H1 (cell line): ENCODE measurements at regions not wholly inside any gene's neighbourhood (a gene's known extent, or its start where the extent isn't known, plus 50 kb on each side); places are given as distances from the start of the nearest gene placed in this dataset.

Experiments used
- CTCF ChIA-PET: fragments of 300-600 bp; sonication (Branson Sonifier 250); formaldehyde crosslinking; loops from one replicate; lab custom pipeline; 2021; ENCODE audit not compliant: partially characterized antibody; lab: Charles Lee
- POLR2A ChIA-PET: fragments of 300-600 bp; sonication (Branson Sonifier 250); formaldehyde crosslinking; loops from one replicate; lab custom pipeline; 2021; ENCODE audit warnings: inconsistent platforms; ENCODE audit not compliant: partially characterized antibody; lab: Charles Lee
- DNase-seq, 2 experiments: peaks; one replicate each; pipeline versions ENCODE4 v3.0.0 to v3.0.0-alpha.2; 2010 to 2022; ENCODE audit warnings: low spot score in 2 of 2, low read depth in 1 of 2, mixed read lengths in 1 of 2
- FAIRE-seq: peaks from 2 replicates; lab custom pipeline; 2011; peaks lifted over from hg19 to GRCh38; lab: Jason Lieb, UNC
- H2AFZ ChIP-seq: 2 replicates; pipeline ENCODE4 v1.8.1; 2012; ENCODE audit warnings: low read length, inconsistent platforms
- H2AK5ac ChIP-seq: 2 replicates; pipeline ENCODE4 v1.6.1; 2013; ENCODE audit warnings: low read depth, low read length
- H2BK120ac ChIP-seq: replicated peaks from 2 replicates; pipeline ENCODE3; 2013; ENCODE audit warnings: low read depth, low read length, inconsistent platforms
- H2BK12ac ChIP-seq: 2 replicates; pipeline ENCODE4 v1.6.1; 2013; ENCODE audit warnings: low read depth, low read length
- H2BK15ac ChIP-seq: 2 replicates; pipeline ENCODE4 v1.6.1; 2013; ENCODE audit warnings: low read length
- H2BK20ac ChIP-seq: 2 replicates; pipeline ENCODE4 v1.6.1; 2013; ENCODE audit warnings: low read length
- H2BK5ac ChIP-seq: 2 replicates; pipeline ENCODE4 v1.6.1; 2013; ENCODE audit warnings: low read depth, low read length
- H3K14ac ChIP-seq: 2 replicates; pipeline ENCODE4 v1.6.1; 2013; ENCODE audit warnings: inconsistent platforms; ENCODE audit not compliant: insufficient read length
- H3K18ac ChIP-seq: 2 replicates; pipeline ENCODE4 v1.6.1; 2013; ENCODE audit warnings: low read length; ENCODE audit errors: extremely low read depth
- H3K23ac ChIP-seq: 2 replicates; pipeline ENCODE4 v1.6.1; 2013; ENCODE audit warnings: inconsistent platforms; ENCODE audit not compliant: insufficient read length
- H3K23me2 ChIP-seq: 2 replicates; pipeline ENCODE4 v1.6.1; 2013; ENCODE audit warnings: low read depth, low read length
- H3K27ac ChIP-seq: 2 replicates; pipeline ENCODE4 v1.6.1; 2011; ENCODE audit warnings: low read depth, low read length, inconsistent platforms
- H3K27me3 ChIP-seq, 4 experiments: replicated peaks in 1 of 4; 1 replicate in 1 of 4; 2 replicates in 3 of 4; pipeline versions ENCODE4 v1.6.1 to v1.8.1; 2011 to 2013; ENCODE audit warnings: low read length in 3 of 4, mild to moderate bottlenecking in 3 of 4, inconsistent platforms in 2 of 4, mixed read lengths in 2 of 4, moderate library complexity in 1 of 4; ENCODE audit not compliant: control insufficient read depth in 3 of 4, insufficient read depth in 3 of 4; ENCODE audit errors: extremely low read depth in 1 of 4
- H3K36me3 ChIP-seq, 4 experiments: 2 replicates each; pipeline versions ENCODE4 v1.6.1 to v1.8.1; 2011 to 2013; ENCODE audit warnings: mild to moderate bottlenecking in 4 of 4, low read length in 3 of 4, moderate library complexity in 2 of 4, control low read depth in 1 of 4, inconsistent platforms in 1 of 4; ENCODE audit not compliant: insufficient read depth in 4 of 4, control insufficient read depth in 2 of 4
- H3K4ac ChIP-seq: replicated peaks from 2 replicates; pipeline ENCODE3; 2013; ENCODE audit warnings: low read length, low read depth, mixed read lengths, inconsistent platforms; ENCODE audit not compliant: insufficient read length
- H3K4me1 ChIP-seq, 4 experiments: replicated peaks in 1 of 4; 1 replicate in 1 of 4; 2 replicates in 3 of 4; pipeline versions ENCODE4 v1.6.1 to v1.8.1; 2011 to 2013; ENCODE audit warnings: low read length in 3 of 4, inconsistent platforms in 2 of 4, mixed read lengths in 1 of 4; ENCODE audit not compliant: insufficient read depth in 4 of 4, control insufficient read depth in 3 of 4
- H3K4me2 ChIP-seq, 2 experiments: 2 replicates each; pipeline versions ENCODE4 v1.6.1 to v1.8.1; 2011 to 2013; ENCODE audit warnings: low read depth in 2 of 2, low read length in 2 of 2, control low read depth in 1 of 2, inconsistent platforms in 1 of 2, mild to moderate bottlenecking in 1 of 2; ENCODE audit not compliant: insufficient read depth in 1 of 2
- H3K4me3 ChIP-seq, 4 experiments: fragments of 200-600, 300-600 bp in 1 of 4; sonication (generic), shearing (Covaris generic), sonication (Bioruptor Twin) in 1 of 4; 2 replicates each; pipeline versions ENCODE4 v1.5.1 to v1.8.1; 2011 to 2016; ENCODE audit warnings: low read length in 4 of 4, low read depth in 3 of 4, control low read depth in 2 of 4, inconsistent platforms in 2 of 4, mild to moderate bottlenecking in 2 of 4, mixed read lengths in 1 of 4, moderate library complexity in 1 of 4; ENCODE audit not compliant: insufficient read depth in 2 of 4; ENCODE audit errors: extremely low read depth in 1 of 4
- H3K56ac ChIP-seq: replicated peaks from 2 replicates; pipeline ENCODE3; 2013; ENCODE audit warnings: low read depth, mild to moderate bottlenecking, mixed read lengths, low read length, inconsistent platforms; ENCODE audit not compliant: insufficient read length
- H3K79me1 ChIP-seq: 2 replicates; pipeline ENCODE4 v1.6.1; 2013; ENCODE audit warnings: low read depth, low read length, control low read depth
- H3K79me2 ChIP-seq, 2 experiments: 2 replicates each; pipeline versions ENCODE4 v1.6.1 to v1.8.1; 2012 to 2013; ENCODE audit warnings: low read length in 2 of 2, mild to moderate bottlenecking in 2 of 2, inconsistent platforms in 1 of 2; ENCODE audit not compliant: insufficient read depth in 2 of 2, control insufficient read depth in 1 of 2
- H3K9ac ChIP-seq, 4 experiments: replicated peaks in 1 of 4; 1 replicate in 1 of 4; 2 replicates in 3 of 4; pipeline versions ENCODE4 v1.6.1 to v1.8.1; 2011 to 2013; ENCODE audit warnings: low read depth in 3 of 4, low read length in 3 of 4, control low read depth in 2 of 4, mild to moderate bottlenecking in 2 of 4, moderate library complexity in 2 of 4, inconsistent platforms in 1 of 4; ENCODE audit errors: extremely low read depth in 1 of 4
- H3K9me3 ChIP-seq, 2 experiments: 2 replicates each; pipeline versions ENCODE4 v1.6.1 to v1.8.1; 2012 to 2013; ENCODE audit warnings: mild to moderate bottlenecking in 2 of 2, moderate library complexity in 2 of 2, control low read depth in 1 of 2, inconsistent platforms in 1 of 2, low read depth in 1 of 2, low read length in 1 of 2, mixed read lengths in 1 of 2; ENCODE audit not compliant: insufficient read depth in 2 of 2
- H4K20me1 ChIP-seq, 2 experiments: replicated peaks in 1 of 2; 2 replicates each; pipeline versions ENCODE3 to v1.8.1; 2011 to 2013; ENCODE audit warnings: inconsistent platforms in 2 of 2, low read length in 2 of 2, mild to moderate bottlenecking in 1 of 2; ENCODE audit not compliant: insufficient read depth in 2 of 2, control insufficient read depth in 1 of 2
- H4K5ac ChIP-seq: 2 replicates; pipeline ENCODE4 v1.6.1; 2013; ENCODE audit warnings: low read length, low read depth, mixed read lengths, inconsistent platforms; ENCODE audit not compliant: insufficient read length
- H4K8ac ChIP-seq: 2 replicates; pipeline ENCODE4 v1.8.0; 2013; ENCODE audit warnings: mild to moderate bottlenecking, moderate library complexity, low read length, inconsistent platforms; ENCODE audit not compliant: insufficient read depth; ENCODE audit errors: extremely low read depth
- H4K91ac ChIP-seq: replicated peaks from 2 replicates; pipeline ENCODE3; 2013; ENCODE audit warnings: low read length, mixed read lengths, inconsistent platforms; ENCODE audit not compliant: insufficient read length
- BCL11A ChIP-seq, 2 experiments: IDR thresholded peaks; one replicate each; pipeline ENCODE4 v1.6.1; 2011; ENCODE audit warnings: low read depth in 2 of 2, low read length in 2 of 2, mild to moderate bottlenecking in 2 of 2
- CEBPB ChIP-seq: IDR thresholded peaks from 2 replicates; pipeline ENCODE4 v1.6.1; 2012; ENCODE audit warnings: low read depth, low read length
- CHD1 ChIP-seq: IDR thresholded peaks from 2 replicates; pipeline ENCODE4 v1.6.1; 2012; ENCODE audit warnings: low read depth, low read length, improper control_type of control experiment
- RAD21 ChIP-seq, 2 experiments: IDR thresholded peaks in 1 of 2; conservative IDR thresholded peaks in 1 of 2; 2 replicates each; pipeline ENCODE4 v1.6.1; 2011; ENCODE audit warnings: low read depth in 2 of 2, low read length in 2 of 2, improper control_type of control experiment in 1 of 2, inconsistent platforms in 1 of 2, mild to moderate bottlenecking in 1 of 2, moderate library complexity in 1 of 2
- RXRA ChIP-seq: IDR thresholded peaks from 2 replicates; pipeline ENCODE4 v1.6.1; 2011; ENCODE audit warnings: low read depth, mild to moderate bottlenecking, low read length, moderate library complexity; ENCODE audit not compliant: insufficient read depth
- SIN3A ChIP-seq, 2 experiments: IDR thresholded peaks in 1 of 2; conservative IDR thresholded peaks in 1 of 2; 2 replicates each; pipeline ENCODE4 v1.6.1; 2011 to 2012; ENCODE audit warnings: low read length in 2 of 2, improper control_type of control experiment in 1 of 2, low read depth in 1 of 2, mild to moderate bottlenecking in 1 of 2
- USF2 ChIP-seq: IDR thresholded peaks from 2 replicates; pipeline ENCODE4 v1.6.1; 2011; ENCODE audit warnings: low read length, improper control_type of control experiment
- WGBS, 2 experiments: shearing (Covaris generic) in 1 of 2; methylation state at CpG; one replicate each; pipeline versions ENCODE4 v1.1.6 to v1.1.7; 2013 to 2015; ENCODE audit warnings: low lambda C conversion rate in 2 of 2, mixed read lengths in 2 of 2, inconsistent platforms in 1 of 2, low coverage in 1 of 2, missing lambda C conversion rate in 1 of 2; ENCODE audit not compliant: insufficient replicate concordance in 2 of 2, insufficient coverage in 1 of 2, insufficient read length in 1 of 2; ENCODE audit errors: extremely low coverage in 1 of 2, missing lambda C conversion rate in 1 of 2; 5-methylcytosine and 5-hydroxymethylcytosine counted together

GRCh38 chr17:79454826-79455225 is 156.0 kb downstream of the RBFOX3 start:
- CTCF ChIA-PET: interaction anchor here (0.6 to 2.1 kb wide), 7 partner anchors 9 to 317 kb away, joined by 3 to 6 read pairs (median 3); no protein-coding TSS in a partner anchor

More at GRCh38 chr17:79454826-79455225, 156.0 kb downstream of the RBFOX3 start:
- H4K91ac ChIP-seq: no peak overlapping the region
- H4K20me1 ChIP-seq: no peaks in the 10 kb centered on the region
- no peaks in the 10 kb centered on the region for H3K23me2 ChIP-seq
- H2BK20ac ChIP-seq: no peak overlapping the region
- TF ChIP-seq SIN3A (conservative IDR thresholded peaks at IDR 0.05 in 1 of 2, IDR thresholded peaks at IDR 0.05 in 1 of 2; ENCODE audit: low read depth in 1 of 2, low read length in 2 of 2): no peak
- no peak for TF ChIP-seq RAD21 (IDR thresholded peaks at IDR 0.05 in 1 of 2, conservative IDR thresholded peaks at IDR 0.05 in 1 of 2; ENCODE audit: low read depth in 2 of 2, low read length in 2 of 2)
- no peak for TF ChIP-seq CHD1
- TF ChIP-seq RXRA: no peak
- TF ChIP-seq CEBPB: no peak
- no peak for TF ChIP-seq USF2
- TF ChIP-seq BCL11A (IDR thresholded peaks at IDR 0.05; ENCODE audit: low read depth in 2 of 2, low read length in 2 of 2): no peak
- H3K9ac ChIP-seq: no peak overlapping the region
- WGBS, 2 experiments: 95% methylated on average over 4 of the region's 6 CpGs; no CpG with 5 or more reads in 1 of the 2 experiments
- H2AK5ac ChIP-seq: no peak overlapping the region
- H3K9me3 ChIP-seq: no peaks in the 10 kb centered on the region
- no peaks in the 10 kb centered on the region for H3K79me1 ChIP-seq
- H3K23ac ChIP-seq: no peak overlapping the region
- H2BK120ac ChIP-seq: no peak overlapping the region
- H4K5ac ChIP-seq: no peak overlapping the region
- no peak overlapping the region for H3K56ac ChIP-seq
- no peaks in the 10 kb centered on the region for H3K27me3 ChIP-seq
- no peak overlapping the region for H3K27ac ChIP-seq
- H3K14ac ChIP-seq: no peak overlapping the region
- no peaks in the 10 kb centered on the region for H3K36me3 ChIP-seq
- no peaks in the 10 kb centered on the region for H3K4me1 ChIP-seq
- no peaks in the 10 kb centered on the region for H3K79me2 ChIP-seq
- no peak overlapping the region for H3K4ac ChIP-seq
- no peak overlapping the region for H2BK12ac ChIP-seq
- H2BK15ac ChIP-seq: no peak overlapping the region
- H3K4me3 ChIP-seq: no peak overlapping the region
- no peak overlapping the region for H2BK5ac ChIP-seq
- H3K4me2 ChIP-seq: no peak overlapping the region
- no peak overlapping the region for H3K18ac ChIP-seq
- no peak for FAIRE-seq
- POLR2A ChIA-PET: no interaction called here
- H4K8ac ChIP-seq: no peak overlapping the region
- no peak overlapping the region for H2AFZ ChIP-seq
- DNase-seq: no peak
